ENCODE measurements at regions not wholly inside any gene's neighbourhood (a gene's known extent, or its start where the extent isn't known, plus 50 kb on each side); places are given as distances from the start of the nearest gene placed in this dataset.
"Not testable (repeated sequence)": the region's sequence is repeated elsewhere in the genome, so short reads cannot be mapped to it uniquely, and the experiment has no call there.

GRCh38 chr7:67301667-67302066 lies 305.0 kb downstream of the TYW1 start:
- DNase-seq = no peak

- DNase-seq = peak; percentile 98
Observed at GRCh38 chr7:67302113-67303039, 305.7 kb downstream of the TYW1 start.

- not testable (repeated sequence) for DNase-seq
Observed at GRCh38 chr7:67304846-67305245, 308.2 kb downstream of the TYW1 start.

- no peak for DNase-seq
Observed at GRCh38 chr7:67306331-67306730, 309.7 kb downstream of the TYW1 start.

GRCh38 chr7:67309764-67310549 lies 313.3 kb downstream of the TYW1 start:
- DNase-seq = no peak

GRCh38 chr7:67311901-67312300 lies 315.3 kb downstream of the TYW1 start:
- no peak for DNase-seq

GRCh38 chr7:67313213-67313612 lies 316.6 kb downstream of the TYW1 start:
- no peak for DNase-seq

- DNase-seq = not testable (repeated sequence)
Observed at GRCh38 chr7:67316902-67317301, 320.3 kb downstream of the TYW1 start.

- not testable (repeated sequence) for DNase-seq
Observed at GRCh38 chr7:67328257-67328656, 331.6 kb downstream of the TYW1 start.

- not testable (repeated sequence) for DNase-seq
Observed at GRCh38 chr7:67335165-67335564, 338.5 kb downstream of the TYW1 start.

- DNase-seq = not testable (repeated sequence)
Observed at GRCh38 chr7:67335663-67336062, 339.0 kb downstream of the TYW1 start.

- DNase-seq = not testable (repeated sequence)
Observed at GRCh38 chr7:67338545-67338944, 341.9 kb downstream of the TYW1 start.

GRCh38 chr7:67341153-67341768 lies 344.6 kb downstream of the TYW1 start:
- no peak for DNase-seq

GRCh38 chr7:67343114-67343513 lies 346.5 kb downstream of the TYW1 start:
- no peak for DNase-seq

GRCh38 chr7:67343572-67343971 lies 346.9 kb downstream of the TYW1 start:
- no peak for DNase-seq

- no peak for DNase-seq
Observed at GRCh38 chr7:67344481-67345193, 348.0 kb downstream of the TYW1 start.

- no peak for DNase-seq
Observed at GRCh38 chr7:67346126-67346525, 349.5 kb downstream of the TYW1 start.

GRCh38 chr7:67346876-67347275 lies 350.2 kb downstream of the TYW1 start:
- DNase-seq = no peak

- no peak for DNase-seq
Observed at GRCh38 chr7:67348171-67348570, 351.5 kb downstream of the TYW1 start.

GRCh38 chr7:67357653-67358052 lies 361.0 kb downstream of the TYW1 start:
- DNase-seq = not testable (repeated sequence)

- not testable (repeated sequence) for DNase-seq
Observed at GRCh38 chr7:67358316-67358715, 361.7 kb downstream of the TYW1 start.

GRCh38 chr7:67358738-67359137 lies 362.1 kb downstream of the TYW1 start:
- DNase-seq = not testable (repeated sequence)

- DNase-seq = no peak
Observed at GRCh38 chr7:67359900-67360299, 363.3 kb downstream of the TYW1 start.
